SU-DHL-6 (cell line): ENCODE measurements at regions not wholly inside any gene's neighbourhood (a gene's known extent, or its start where the extent isn't known, plus 50 kb on each side); places are given as distances from the start of the nearest gene placed in this dataset.

Source experiments
- H2AFZ ChIP-seq: fragments of 200-600 bp; sonication (generic); 2 replicates; pipeline ENCODE4 v1.6.1; 2014; ENCODE audit warnings: low read depth, mild to moderate bottlenecking, moderate library complexity, mixed read lengths, antibody characterized with exemption, low read length; ENCODE audit not compliant: severe bottlenecking
- H3F3A ChIP-seq: fragments of 200-600 bp; shearing (Covaris generic); 2 replicates; pipeline ENCODE4 v1.6.0; 2016; ENCODE audit warnings: antibody characterized with exemption, mild to moderate bottlenecking; ENCODE audit not compliant: insufficient read depth
- H3K27ac ChIP-seq: fragments of 200-600 bp; sonication (generic); 2 replicates; pipeline ENCODE4 v1.5.1; 2016; ENCODE audit warnings: low read depth, mild to moderate bottlenecking, low read length, moderate library complexity, mixed read lengths
- H3K27me3 ChIP-seq: fragments of 200-600 bp; sonication (generic), shearing (Covaris generic); 2 replicates; pipeline ENCODE4 v1.6.0; 2014; ENCODE audit warnings: mild to moderate bottlenecking, low read length
- H3K36me3 ChIP-seq: fragments of 200-600 bp; sonication (generic); 2 replicates; pipeline ENCODE4 v1.6.1; 2014; ENCODE audit warnings: mild to moderate bottlenecking, low read length, mixed read lengths
- H3K4me2 ChIP-seq: fragments of 300-600, 200-600 bp; shearing (Covaris generic), sonication (generic); 2 replicates; pipeline ENCODE4 v1.6.0; 2014; ENCODE audit warnings: low read length, low read depth, mild to moderate bottlenecking; ENCODE audit not compliant: poor library complexity, severe bottlenecking
- H3K4me3 ChIP-seq: fragments of 200-600 bp; sonication (generic); 2 replicates; pipeline ENCODE4 v1.5.1; 2014; ENCODE audit warnings: antibody characterized with exemption, low read length, mild to moderate bottlenecking, mixed read lengths; ENCODE audit not compliant: insufficient read depth, poor library complexity, severe bottlenecking
- H3K79me2 ChIP-seq: fragments of 200-600 bp; sonication (generic); 2 replicates; pipeline ENCODE4 v1.6.1; 2014; ENCODE audit warnings: mild to moderate bottlenecking, low read length, moderate library complexity; ENCODE audit not compliant: insufficient read depth
- H3K9ac ChIP-seq: fragments of 200-600 bp; sonication (generic); 2 replicates; pipeline ENCODE4 v1.7.0; 2014; ENCODE audit warnings: mild to moderate bottlenecking, low read length
- H3K9me2 ChIP-seq: fragments of 200-600 bp; sonication (generic); replicated peaks from 2 replicates; pipeline ENCODE4 v1.6.1; 2014; ENCODE audit warnings: low read length; ENCODE audit not compliant: insufficient read depth
- H3K9me3 ChIP-seq: fragments of 200-600 bp; sonication (generic); 2 replicates; pipeline ENCODE4 v1.6.1; 2014; ENCODE audit warnings: low read length, mixed read lengths; ENCODE audit not compliant: insufficient read depth
- H4K20me1 ChIP-seq: fragments of 200-600 bp; sonication (generic); 2 replicates; pipeline ENCODE4 v1.6.1; 2014; ENCODE audit warnings: low read depth, mild to moderate bottlenecking, antibody characterized with exemption, low read length, moderate library complexity, mixed read lengths
- EZH2phosphoT487 ChIP-seq: fragments of 200-600 bp; sonication (generic), shearing (Covaris generic); conservative IDR thresholded peaks from 2 replicates; pipeline ENCODE4 v1.6.1; 2018; ENCODE audit warnings: mild to moderate bottlenecking, antibody characterized with exemption, low read length, moderate library complexity, mixed read lengths
- TF ChIP-seq, protein P1 (sequence below): fragments of 200-600 bp; sonication (generic); IDR thresholded peaks from one replicate; pipeline ENCODE4 v1.5.1; 2017; ENCODE audit warnings: antibody characterized with exemption, mild to moderate bottlenecking, low read length, moderate library complexity; ENCODE audit not compliant: insufficient read depth, poor library complexity, severe bottlenecking

DNA sequence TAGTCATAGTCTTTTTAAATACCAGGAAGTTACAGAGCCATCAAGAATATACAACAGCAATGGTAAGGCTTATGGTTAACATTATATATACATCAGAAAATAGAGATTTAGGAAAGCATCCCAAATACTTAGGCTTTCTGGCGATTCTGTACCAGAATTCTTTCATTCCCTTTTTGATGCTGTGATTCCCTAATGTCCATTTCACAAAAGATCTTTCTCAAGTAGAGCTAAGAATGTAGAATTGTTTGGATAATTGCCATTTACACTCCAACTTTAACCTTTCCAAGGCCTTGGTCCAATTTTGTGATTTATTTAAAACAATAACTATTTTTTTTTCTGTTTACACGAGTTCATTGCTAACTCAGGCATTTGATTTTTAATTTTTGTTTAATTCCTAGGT lies 422.2 kb downstream of the MTX2 start:
- Histone ChIP-seq H3K79me2 (no peaks in the 10 kb centered on the region), H3K9me3 (no peaks in the 10 kb centered on the region), H3F3A (no peaks in the 10 kb centered on the region), H3K9me2 (no peaks in the 10 kb centered on the region), H4K20me1 (no peaks in the 10 kb centered on the region), H3K9ac (no peak overlapping the region), H3K27ac (no peak overlapping the region), H3K36me3 (no peaks in the 10 kb centered on the region), H2AFZ (no peak overlapping the region), H3K27me3 (no peaks in the 10 kb centered on the region), H3K4me3 (no peak overlapping the region), H3K4me2 (no peak overlapping the region)
- TF ChIP-seq, protein P1, sequence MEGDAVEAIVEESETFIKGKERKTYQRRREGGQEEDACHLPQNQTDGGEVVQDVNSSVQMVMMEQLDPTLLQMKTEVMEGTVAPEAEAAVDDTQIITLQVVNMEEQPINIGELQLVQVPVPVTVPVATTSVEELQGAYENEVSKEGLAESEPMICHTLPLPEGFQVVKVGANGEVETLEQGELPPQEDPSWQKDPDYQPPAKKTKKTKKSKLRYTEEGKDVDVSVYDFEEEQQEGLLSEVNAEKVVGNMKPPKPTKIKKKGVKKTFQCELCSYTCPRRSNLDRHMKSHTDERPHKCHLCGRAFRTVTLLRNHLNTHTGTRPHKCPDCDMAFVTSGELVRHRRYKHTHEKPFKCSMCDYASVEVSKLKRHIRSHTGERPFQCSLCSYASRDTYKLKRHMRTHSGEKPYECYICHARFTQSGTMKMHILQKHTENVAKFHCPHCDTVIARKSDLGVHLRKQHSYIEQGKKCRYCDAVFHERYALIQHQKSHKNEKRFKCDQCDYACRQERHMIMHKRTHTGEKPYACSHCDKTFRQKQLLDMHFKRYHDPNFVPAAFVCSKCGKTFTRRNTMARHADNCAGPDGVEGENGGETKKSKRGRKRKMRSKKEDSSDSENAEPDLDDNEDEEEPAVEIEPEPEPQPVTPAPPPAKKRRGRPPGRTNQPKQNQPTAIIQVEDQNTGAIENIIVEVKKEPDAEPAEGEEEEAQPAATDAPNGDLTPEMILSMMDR, result no peak
- no peak for TF ChIP-seq EZH2phosphoT487

DNA sequence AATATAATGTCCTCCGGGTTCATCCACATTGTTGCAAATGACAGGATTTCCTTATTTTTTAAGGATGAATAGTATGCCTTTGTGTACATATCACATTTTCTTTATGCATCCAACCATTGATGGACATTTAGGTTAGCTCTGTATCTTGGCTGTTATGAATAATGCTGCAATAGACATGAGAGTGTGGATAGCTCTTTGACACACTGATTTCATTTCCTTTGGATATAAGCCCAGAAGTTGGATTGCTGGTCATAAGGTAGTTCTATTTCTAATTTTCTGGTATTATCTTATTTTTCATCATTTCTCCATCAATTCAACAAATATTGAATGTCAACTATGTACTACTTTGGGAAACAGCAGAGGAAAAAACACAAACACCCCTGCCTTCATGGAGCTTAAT lies 423.3 kb downstream of the MTX2 start:
- no peak for TF ChIP-seq EZH2phosphoT487
- TF ChIP-seq, protein P1, result no peak
- no peaks in the 10 kb centered on the region for H3K27me3 ChIP-seq

DNA sequence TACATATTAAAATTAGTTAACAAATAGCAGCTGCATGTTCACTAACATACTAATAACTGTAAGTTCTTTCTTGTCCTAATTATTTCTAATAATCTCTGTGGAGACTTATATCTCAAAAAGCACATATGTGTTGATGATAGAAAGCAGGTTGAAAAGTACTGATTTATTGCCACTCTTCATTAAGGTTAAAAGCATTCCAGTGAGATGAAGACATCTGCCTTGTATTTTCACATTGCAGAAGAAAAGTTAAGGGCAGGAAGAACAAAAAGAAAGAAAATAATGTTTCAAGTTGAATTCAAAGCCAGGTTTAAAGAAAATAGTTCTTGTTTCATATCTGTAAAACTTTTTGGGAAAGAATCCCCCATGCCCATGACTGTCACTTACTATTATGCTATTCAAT lies 429.9 kb downstream of the MTX2 start:
- Histone ChIP-seq H3K79me2 (no peaks in the 10 kb centered on the region), H3K27ac (no peak overlapping the region), H3F3A (no peaks in the 10 kb centered on the region), H3K4me2 (no peak overlapping the region), H3K9me2 (no peaks in the 10 kb centered on the region), H4K20me1 (no peaks in the 10 kb centered on the region), H3K4me3 (no peak overlapping the region), H3K9me3 (no peaks in the 10 kb centered on the region), H3K9ac (no peak overlapping the region), H3K36me3 (no peaks in the 10 kb centered on the region), H2AFZ (no peak overlapping the region), H3K27me3 (no peaks in the 10 kb centered on the region)
- TF ChIP-seq, protein P1, result no peak
- TF ChIP-seq EZH2phosphoT487, result no peak

More for the DNA sequence above, 423.3 kb downstream of the MTX2 start:
- no peak overlapping the region for H3K27ac ChIP-seq
- H2AFZ ChIP-seq, result no peak overlapping the region
- H3K4me2 ChIP-seq, result no peak overlapping the region
- no peak overlapping the region for H3K9ac ChIP-seq
- H3K4me3 ChIP-seq, result no peak overlapping the region
- no peaks in the 10 kb centered on the region for H3K36me3 ChIP-seq
- no peaks in the 10 kb centered on the region for H3F3A ChIP-seq
- H4K20me1 ChIP-seq, result no peaks in the 10 kb centered on the region
- no peaks in the 10 kb centered on the region for H3K79me2 ChIP-seq
- H3K9me2 ChIP-seq, result no peaks in the 10 kb centered on the region
- no peaks in the 10 kb centered on the region for H3K9me3 ChIP-seq
